Activated T-cell treated with anti-CD3 and anti-CD28 coated beads for 24 hours (primary cell): ENCODE measurements at regions not wholly inside any gene's neighbourhood (a gene's known extent, or its start where the extent isn't known, plus 50 kb on each side); places are given as distances from the start of the nearest gene placed in this dataset.
"Not testable (repeated sequence)": the region's sequence is repeated elsewhere in the genome, so short reads cannot be mapped to it uniquely, and the experiment has no call there.

ENCODE experiments used
- DNase-seq: peaks from one replicate; pipeline ENCODE4 v3.0.0-alpha.2; 2020; ENCODE audit warnings: low read depth

- no peak for DNase-seq
These were observed 237.8 kb downstream of the UACA start for GRCh38 chr15:70525551-70525950.

DNA sequence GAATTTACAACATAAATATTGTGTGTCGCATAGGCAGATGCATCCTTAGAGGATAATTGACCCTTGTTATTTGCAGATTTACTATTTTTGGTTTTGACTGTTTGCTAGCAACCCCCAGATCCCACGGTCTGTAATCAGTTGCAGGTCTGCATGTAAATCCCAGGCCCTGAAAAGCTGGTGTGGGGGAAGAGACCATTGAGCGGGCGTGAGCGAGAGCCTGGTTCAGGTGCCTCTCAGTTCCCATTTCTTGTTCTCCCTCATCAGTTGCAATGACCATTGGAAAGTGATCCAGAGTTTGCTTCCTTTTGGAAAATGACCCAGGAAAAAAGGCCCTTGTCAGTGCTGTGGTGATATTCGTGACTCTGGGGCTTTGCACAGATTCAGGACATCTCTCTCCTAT, 238.9 kb downstream of the UACA start:
- no peak for DNase-seq

DNA sequence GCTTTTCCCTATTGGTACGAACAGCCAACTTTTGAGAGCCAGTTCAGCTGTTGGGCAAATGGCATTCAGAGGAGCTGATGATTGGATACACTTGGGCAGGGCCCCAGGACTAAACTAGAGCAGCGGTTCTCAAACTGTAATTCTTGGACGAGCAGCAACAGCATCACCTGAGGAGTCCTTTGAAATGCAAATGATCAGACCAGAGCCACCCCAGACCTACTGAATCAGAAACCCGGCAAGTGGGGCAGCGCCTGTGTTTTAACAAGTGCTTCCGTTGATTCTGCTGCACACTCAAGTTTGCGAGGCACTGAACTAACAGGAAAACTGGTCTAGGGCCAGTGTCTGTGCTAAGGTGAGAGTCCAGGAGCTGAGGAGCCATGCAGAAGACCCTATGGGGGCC, 239.7 kb downstream of the UACA start:
- no peak for DNase-seq

DNA sequence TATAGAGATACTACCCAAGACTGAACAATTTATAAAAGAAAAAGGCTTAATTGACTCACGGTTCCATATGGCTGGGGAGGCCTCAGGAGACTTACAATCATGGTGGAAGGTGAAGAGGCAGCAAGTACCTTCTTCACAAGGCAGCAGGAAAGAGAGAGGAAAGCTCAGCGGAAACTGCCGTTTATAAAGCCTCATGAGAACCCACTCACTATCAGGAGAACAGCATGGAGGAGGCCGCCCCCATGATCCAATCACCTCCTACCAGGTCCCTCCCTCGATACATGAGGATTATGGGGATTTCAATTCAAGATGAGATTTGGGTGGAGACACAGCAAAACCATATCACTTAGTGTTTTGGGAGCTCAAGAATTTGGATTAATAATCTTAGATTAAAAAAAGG, 240.2 kb downstream of the UACA start:
- DNase-seq, result no peak

DNA sequence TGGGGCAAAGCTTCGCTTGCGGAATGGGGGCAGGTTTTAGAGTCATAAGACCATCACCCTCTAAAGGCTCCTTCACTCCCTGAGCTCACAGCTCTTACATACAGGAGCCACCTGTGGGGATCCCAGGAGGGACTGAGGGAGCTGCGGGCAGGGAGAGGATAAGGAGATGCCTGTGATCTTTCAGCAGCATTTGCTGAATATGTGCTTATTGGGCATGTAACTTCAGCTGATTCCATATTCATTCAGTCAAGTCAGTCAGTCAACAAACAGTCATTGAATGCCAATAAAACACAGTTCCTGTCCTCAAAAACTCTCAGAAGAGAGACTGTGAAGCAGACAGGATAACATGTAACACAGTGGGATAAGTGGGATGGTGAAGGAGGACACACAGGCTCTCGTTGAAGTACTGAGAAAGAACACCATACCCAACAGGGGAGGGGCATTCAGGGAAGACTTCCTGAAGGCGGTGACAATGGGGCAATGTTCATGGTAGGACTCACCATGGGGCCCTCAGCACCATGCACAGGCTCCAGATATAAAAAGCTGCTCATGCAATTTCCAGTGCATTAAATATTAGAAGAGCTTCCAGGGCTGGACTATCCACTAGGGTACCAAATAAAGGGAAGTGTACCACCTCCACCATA, 240.9 kb downstream of the UACA start:
- no peak for DNase-seq

DNA sequence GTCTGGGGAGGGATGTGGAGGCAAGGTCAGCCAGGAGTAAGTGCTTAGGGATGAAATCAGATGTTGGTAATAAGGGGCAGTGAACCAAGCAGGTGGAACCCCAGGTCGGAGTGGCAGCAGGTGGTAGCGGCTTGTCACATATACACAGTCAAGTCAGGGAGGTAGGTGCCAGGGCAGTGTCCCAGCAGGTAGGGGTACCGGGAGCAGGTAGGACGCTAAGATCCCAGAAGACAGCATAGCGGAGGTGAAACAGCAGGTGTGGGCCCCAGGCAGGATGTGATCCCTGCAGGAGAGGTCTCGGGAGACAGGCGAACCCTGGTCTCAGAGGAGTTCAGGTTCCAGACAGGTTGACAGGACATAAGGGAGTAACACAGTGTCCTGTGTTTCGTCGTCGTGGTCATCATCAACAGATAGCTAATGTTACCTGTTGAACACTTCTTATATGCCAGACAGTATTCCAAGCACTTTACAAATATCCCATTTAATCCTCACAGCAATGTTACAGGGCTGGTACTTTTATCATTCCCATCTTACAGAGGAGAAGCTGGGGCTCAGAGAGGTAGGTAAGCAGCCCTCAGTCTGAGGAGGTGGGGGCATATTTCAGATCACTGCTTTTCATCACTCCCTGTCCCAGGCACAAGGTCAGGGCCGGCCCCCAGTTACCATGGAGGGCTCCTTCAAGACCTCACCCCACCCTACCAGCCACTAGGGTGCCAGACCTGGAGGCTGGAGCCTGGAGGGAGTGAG, 241.6 kb downstream of the UACA start:
- DNase-seq, result no peak

DNA sequence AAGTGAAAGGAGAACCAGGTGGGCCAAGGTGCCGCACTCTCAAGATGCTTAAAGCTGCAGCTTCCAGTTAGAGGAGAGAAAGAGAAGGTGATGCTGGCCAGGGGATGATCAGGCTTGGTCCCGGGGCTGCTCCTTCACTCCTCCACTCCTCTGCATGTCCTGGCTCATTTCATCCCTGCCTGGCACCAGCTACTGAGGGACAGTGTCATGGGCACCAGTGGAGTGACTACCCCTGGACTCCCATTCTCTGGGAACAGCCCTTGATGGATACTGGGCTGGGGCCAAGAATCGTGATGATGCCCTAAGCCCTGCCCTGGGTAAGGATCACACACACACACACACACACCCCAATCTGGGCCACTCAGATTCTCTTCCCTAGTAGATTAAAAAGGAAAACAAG, 243.7 kb downstream of the UACA start:
- DNase-seq, result no peak

DNA sequence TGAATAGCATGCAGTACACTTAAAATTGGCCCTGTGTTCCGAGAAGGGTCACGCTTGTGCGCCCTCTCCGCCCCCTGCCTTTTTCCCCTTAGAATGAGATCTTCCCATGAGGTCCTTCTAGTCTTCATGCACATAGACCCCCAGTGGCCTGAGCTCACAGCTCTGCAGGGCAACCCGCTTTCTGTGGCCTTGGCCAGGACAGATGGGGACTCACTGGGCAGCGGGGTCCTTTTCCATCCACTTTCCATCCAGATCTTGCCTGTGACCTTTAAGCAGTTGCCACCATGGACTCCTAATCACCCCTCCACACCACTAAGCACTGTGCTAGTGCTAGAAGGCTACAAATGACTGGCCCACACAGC, 244.4 kb downstream of the UACA start:
- no peak for DNase-seq

DNA sequence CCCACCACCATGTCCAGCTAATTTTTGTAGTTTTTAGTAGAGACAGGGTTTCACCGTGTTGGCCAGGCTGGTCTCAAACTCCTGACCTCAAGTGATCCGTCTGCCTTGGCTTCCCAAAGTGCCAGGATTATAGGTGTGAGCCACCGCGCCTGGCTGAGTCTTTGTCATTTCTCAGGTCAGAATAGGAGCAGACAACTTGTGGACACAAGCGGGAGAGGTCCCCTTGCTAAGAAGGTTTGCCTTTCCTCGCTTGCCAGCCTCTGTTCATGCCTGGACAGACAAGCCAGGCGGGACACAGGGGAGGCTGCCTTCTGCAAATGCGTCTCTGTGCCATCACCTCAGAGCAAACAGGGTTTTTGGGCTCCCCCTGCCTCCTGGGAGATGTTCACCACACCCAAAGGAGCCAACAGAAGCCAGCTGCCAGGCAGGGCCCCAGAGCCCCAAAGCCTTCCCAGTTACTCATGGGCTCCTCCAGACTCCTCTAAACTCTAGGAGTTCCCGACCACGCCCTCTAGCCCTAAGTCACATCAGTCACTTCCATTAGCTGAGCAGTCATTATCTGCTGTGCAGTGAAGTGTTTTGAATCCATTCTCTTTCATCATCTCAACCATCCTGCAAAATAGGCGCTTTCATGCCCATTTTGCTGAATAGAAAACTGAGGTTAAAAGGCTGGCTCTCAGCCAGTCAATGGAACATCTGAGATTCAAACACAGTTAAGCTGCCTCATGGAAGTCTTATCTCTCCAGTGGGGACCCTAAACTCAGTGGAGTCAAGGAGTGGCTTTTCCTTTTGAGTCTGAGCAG, 245.0 kb downstream of the UACA start:
- no peak for DNase-seq

DNA sequence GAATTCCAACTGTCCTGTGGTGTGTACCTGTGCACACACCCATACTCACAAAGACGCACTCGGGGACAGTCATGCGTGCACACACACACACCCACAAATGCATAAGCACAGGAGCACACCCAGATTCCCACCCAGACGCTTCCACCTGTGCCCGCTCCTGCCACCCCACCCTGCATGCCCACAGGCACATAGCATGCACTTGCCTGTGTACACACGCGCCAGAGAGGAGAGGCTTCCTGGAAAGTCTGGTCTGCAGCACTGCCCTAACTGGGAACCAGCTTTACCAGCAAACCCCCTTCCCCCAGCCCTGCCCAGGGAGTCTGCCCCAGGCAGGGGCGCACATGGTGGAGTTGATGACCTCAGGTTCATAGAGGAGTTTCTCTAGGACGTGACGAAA, 246.2 kb downstream of the UACA start:
- no peak for DNase-seq

DNA sequence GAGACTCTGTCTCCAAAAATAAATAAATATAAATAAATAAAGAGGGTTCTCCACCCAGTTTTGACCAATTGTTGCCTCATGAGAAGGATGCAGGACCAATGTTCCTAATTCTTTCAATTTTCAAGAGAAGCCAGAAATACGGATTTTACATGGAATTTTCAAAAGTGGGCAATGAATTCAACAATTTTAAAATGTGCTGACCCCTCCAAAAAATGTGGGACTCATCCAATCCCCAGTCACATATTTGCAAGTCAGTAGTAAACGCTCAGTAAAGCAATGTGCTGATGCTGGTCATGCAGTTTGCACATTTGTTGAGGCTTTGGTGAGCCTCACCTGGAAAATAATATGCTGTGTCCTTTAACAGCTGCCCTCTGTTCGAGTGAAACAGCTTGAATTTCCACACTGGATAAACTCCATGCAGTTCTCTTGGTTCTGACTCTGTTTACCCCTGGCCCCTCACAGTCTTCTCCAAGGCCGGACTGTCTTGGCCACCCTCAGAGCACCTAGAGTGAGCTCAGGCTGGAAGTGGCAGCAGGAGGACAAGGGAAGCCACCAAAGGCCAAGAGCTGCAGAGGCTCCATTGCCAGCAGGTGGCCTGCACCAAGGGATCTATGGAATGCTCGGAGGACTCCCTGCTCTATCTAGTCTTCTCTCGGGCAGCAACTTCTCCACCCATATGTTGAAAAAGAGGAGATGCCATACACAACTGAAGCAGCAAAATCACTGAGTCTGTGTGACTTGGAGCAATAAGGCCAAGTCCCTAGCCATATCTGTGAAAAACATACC, 246.8 kb downstream of the UACA start:
- DNase-seq, result no peak

DNA sequence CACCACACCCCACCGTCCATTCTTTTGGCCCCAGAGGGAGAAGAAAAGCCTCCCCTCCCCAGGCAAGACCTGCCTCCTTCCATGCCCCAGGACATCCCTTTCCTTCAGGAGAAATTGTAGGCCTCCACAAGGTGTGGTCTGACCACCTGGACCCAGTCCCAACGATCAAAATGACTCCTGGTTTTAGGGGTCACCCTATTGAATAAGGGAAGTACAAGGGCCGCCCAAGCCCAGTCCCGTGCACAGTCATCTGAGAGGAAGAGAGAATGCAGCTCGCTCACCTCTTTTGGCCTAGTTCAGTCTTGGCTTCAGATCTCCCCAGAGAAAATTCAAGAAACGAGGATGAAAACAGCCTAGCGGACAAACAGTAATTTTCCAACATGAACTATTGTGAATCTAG, 249.1 kb downstream of the UACA start:
- DNase-seq, result no peak

DNA sequence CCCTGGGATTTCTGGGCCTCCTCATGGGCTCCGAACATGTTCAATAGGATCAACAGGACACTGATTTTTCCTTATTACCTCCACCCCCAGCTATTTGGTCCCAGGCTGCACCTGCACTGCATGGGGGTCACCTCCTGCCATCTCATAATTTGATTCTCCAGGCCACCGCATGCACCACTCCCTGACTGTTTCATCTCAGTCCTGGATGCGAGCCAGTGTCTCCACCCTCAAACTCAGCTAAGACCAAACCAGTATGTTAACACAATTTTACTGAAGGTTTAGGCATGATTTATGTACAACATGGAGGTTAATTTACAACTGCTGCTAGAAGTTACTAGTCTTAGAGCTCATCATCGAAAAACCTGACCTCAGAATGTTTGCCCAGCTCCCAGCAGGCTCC, 249.5 kb downstream of the UACA start:
- DNase-seq, result no peak

DNA sequence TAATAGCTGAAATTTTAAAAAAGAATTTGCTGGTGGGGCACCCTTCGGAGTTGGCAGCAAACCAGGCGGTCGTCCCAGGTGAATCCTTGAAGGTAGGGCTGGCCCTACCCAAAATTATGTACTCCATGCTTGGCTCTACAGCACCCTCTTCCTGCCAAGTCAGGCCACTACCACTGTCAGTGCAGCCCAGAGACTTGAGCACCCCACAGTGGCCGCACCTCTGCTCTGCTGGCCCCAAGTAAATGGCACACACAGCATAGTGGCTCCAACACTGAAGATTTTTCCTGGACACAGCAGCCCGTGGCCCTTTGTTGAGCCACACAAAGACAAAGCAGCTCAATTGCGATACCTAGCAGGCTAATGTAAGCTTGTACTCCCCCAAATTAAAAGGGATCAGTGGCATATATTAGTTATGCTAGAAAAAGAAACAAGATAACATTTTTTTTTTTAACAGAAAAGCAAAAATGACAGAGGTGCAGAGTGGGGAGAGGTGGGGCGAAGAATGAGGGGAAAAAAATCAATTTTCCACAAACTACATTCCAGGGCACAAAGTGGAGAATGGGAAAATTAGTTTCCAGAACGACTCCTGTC, 250.5 kb downstream of the UACA start:
- no peak for DNase-seq

GRCh38 chr15:70511972-70512587, 251.3 kb downstream of the UACA start:
- DNase-seq, result not testable (repeated sequence)

GRCh38 chr15:70510433-70510832, 252.9 kb downstream of the UACA start:
- DNase-seq, result no peak

DNA sequence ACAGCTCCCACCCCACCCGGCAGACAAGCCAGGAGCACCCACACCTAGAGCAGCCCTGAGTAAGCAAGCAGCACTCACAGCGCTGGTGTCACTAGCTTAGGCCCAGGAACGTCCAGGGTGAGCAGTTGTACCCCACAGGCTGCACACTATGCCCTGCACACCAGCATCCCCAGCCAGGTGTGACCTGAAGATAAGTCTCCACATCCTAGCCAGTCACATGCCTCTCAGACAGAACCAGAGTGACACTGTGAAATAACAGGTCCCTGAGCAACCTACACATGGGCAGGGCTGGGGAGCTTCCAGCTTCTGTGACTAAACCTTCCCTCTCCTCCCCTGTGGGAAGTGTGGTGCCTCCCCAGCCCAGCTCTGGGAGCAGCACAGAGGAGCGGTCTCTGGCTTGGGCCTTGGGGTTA, 253.6 kb downstream of the UACA start:
- no peak for DNase-seq

DNA sequence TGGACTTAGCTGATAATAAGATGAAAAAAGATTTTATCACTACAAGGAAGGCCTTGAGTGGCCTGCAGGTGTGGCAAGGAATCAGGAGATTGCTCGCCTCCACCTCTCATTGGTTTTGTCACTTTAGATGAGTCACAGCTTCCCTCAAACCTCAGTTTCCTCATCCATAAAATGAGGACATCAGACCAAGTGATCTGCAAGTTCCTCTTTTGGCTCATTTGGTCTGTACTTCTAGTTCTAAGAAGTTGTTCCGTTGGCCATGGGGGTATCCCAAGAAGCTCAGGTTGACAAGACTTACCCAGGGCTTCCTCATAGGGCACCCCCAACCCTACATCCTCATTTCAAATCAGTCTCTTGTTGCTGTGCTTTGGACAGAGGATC, 254.1 kb downstream of the UACA start:
- DNase-seq, result no peak

- no peak for DNase-seq
These were observed 254.6 kb downstream of the UACA start for GRCh38 chr15:70508561-70509281.

DNA sequence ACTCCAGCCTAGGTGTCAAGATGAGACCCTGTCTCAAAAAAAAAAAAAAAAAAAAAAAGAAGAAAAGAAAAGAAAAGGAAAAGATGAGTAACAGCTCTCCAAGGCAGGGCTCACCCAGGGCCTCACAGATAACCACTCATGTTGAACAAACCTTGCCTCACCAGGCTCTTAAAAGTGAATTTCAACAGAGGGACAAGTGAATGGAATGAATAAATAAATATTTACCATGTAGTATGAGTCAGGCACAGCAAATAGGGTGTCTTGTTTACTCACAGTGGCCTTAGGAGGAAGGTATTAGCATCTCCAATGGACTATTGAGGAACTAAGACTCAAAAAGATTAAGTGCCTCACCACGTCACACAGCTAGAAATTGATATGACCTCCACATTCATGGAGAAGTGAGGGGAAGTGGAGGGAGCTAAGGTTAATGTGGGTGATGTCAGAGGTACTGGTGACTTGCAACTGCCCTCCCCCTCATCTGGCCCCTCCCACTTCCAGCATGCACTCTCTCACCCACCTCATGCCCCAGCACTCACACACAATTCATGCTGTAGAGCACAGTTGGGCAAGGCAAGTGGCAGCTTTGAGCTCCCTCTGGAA, 255.5 kb downstream of the UACA start:
- DNase-seq, result no peak
